ENCODE measurements at regions not wholly inside any gene's neighbourhood (a gene's known extent, or its start where the extent isn't known, plus 50 kb on each side); places are given as distances from the start of the nearest gene placed in this dataset.
"Not testable (repeated sequence)": the region's sequence is repeated elsewhere in the genome, so short reads cannot be mapped to it uniquely, and the experiment has no call there.

GRCh38 chr1:30101487-30102227, 621.7 kb downstream of the MATN1 start:
- no peaks in the 10 kb centered on the region for H3K9me3 ChIP-seq
- 45% methylated on average over 6 of the region's 9 CpGs for WGBS
- intact Hi-C loops (cut with DNase I) = loop anchor here (10.0 kb wide), 1 partner anchor 603 kb away; no protein-coding TSS in a partner anchor

DNA sequence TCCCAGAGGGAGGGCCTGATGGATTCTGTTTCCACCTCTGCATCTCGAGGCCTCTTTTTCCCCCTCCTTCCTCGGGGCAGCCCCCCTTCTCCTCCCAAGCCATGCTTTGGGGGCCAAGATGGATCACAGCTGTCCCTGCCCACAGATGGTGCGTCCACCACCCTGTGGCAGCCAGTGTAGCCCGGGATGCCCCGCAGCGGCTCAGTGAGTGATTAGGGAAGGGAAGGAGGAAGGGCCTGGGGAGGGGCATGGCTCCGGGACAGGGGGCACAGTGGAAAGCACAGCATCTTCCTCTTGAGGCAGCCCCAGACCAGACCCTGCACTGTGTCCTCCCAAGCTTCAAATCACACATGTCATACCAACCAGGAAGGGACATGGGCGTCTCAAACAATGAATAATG, 622.4 kb downstream of the MATN1 start:
- no peak overlapping the region for H3K4me3 ChIP-seq
- DNase-seq (ENCODE audit: extremely low spot score) = no peak
- H3K9me3 ChIP-seq = no peaks in the 10 kb centered on the region
- intact Hi-C loops (cut with DNase I) = loop anchor here (10.0 kb wide), 1 partner anchor 604 kb away; no protein-coding TSS in a partner anchor
- TF ChIP-seq POLR2AphosphoS5 (IDR thresholded peaks at IDR 0.05) = no peak
- TF ChIP-seq EP300 (IDR thresholded peaks at IDR 0.05) = no peak
- no peak for TF ChIP-seq POLR2A (IDR thresholded peaks at IDR 0.05; ENCODE audit: low read depth)
- no peak for TF ChIP-seq CTCF (IDR thresholded peaks at IDR 0.05)
- H3K4me1 ChIP-seq = peaks cover 0 to 9% (median 2%) of the 10 kb centered on the region in 4 donors
- peaks cover 0 to 67% (median 0%) of the 10 kb centered on the region in 4 donors for H3K27me3 ChIP-seq
- no peak overlapping the region for H3K27ac ChIP-seq (replicated peaks in 1 of 4)
- WGBS = 40% methylated on average over 4 of the region's 8 CpGs
- H3K36me3 ChIP-seq = no peaks in the 10 kb centered on the region

More at GRCh38 chr1:30101487-30102227, 621.7 kb downstream of the MATN1 start:
- no peak overlapping the region for H3K27ac ChIP-seq (replicated peaks in 1 of 4)
- H3K36me3 ChIP-seq = no peaks in the 10 kb centered on the region
- peaks cover 0 to 9% (median 2%) of the 10 kb centered on the region in 4 donors for H3K4me1 ChIP-seq
- peaks cover 0 to 70% (median 0%) of the 10 kb centered on the region in 4 donors for H3K27me3 ChIP-seq
- DNase-seq (ENCODE audit: extremely low spot score) = no peak
- H3K4me3 ChIP-seq = no peak overlapping the region
- no peak for TF ChIP-seq POLR2AphosphoS5 (IDR thresholded peaks at IDR 0.05)
- no peak for TF ChIP-seq CTCF (IDR thresholded peaks at IDR 0.05)
- TF ChIP-seq EP300 (IDR thresholded peaks at IDR 0.05) = no peak
- no peak for TF ChIP-seq POLR2A (IDR thresholded peaks at IDR 0.05; ENCODE audit: low read depth)

- TF ChIP-seq CTCF (IDR thresholded peaks at IDR 0.05) = no peak
- TF ChIP-seq EP300 (IDR thresholded peaks at IDR 0.05) = no peak
- no peak for TF ChIP-seq POLR2A (IDR thresholded peaks at IDR 0.05; ENCODE audit: low read depth)
- TF ChIP-seq POLR2AphosphoS5 (IDR thresholded peaks at IDR 0.05) = no peak
- peaks cover 0 to 70% (median 0%) of the 10 kb centered on the region in 4 donors for H3K27me3 ChIP-seq
- intact Hi-C loops (cut with DNase I) = loop anchor here (10.0 kb wide), 1 partner anchor 604 kb away; no protein-coding TSS in a partner anchor
- H3K27ac ChIP-seq (replicated peaks in 1 of 4) = no peak overlapping the region
- no peaks in the 10 kb centered on the region for H3K36me3 ChIP-seq
- DNase-seq (ENCODE audit: extremely low spot score) = no peak
- WGBS = 50% methylated on average over 1 of the region's 4 CpGs
- H3K9me3 ChIP-seq = no peaks in the 10 kb centered on the region
- no peak overlapping the region for H3K4me3 ChIP-seq
- peaks cover 0 to 9% (median 2%) of the 10 kb centered on the region in 4 donors for H3K4me1 ChIP-seq
These were observed 622.9 kb downstream of the MATN1 start for GRCh38 chr1:30100524-30100862.

- Histone ChIP-seq H3K4me3 (no peak overlapping the region), H3K27me3 (peaks cover 0 to 68% (median 0%) of the 10 kb centered on the region in 4 donors), H3K9me3 (no peaks in the 10 kb centered on the region), H3K27ac (replicated peaks in 1 of 4) (no peak overlapping the region), H3K4me1 (peaks cover 0 to 9% (median 2%) of the 10 kb centered on the region in 4 donors), H3K36me3 (no peaks in the 10 kb centered on the region)
- no peak for DNase-seq (ENCODE audit: extremely low spot score)
- WGBS = 68% methylated on average over 22 of the region's 24 CpGs
- TF ChIP-seq EP300 (IDR thresholded peaks at IDR 0.05) (no peak), POLR2A (IDR thresholded peaks at IDR 0.05; ENCODE audit: low read depth) (no peak), CTCF (IDR thresholded peaks at IDR 0.05) (no peak), POLR2AphosphoS5 (IDR thresholded peaks at IDR 0.05) (no peak)
- intact Hi-C loops (cut with DNase I) = loop anchor here (10.0 kb wide), 1 partner anchor 605 kb away; no protein-coding TSS in a partner anchor
These were observed 623.5 kb downstream of the MATN1 start for GRCh38 chr1:30099587-30100523.

GRCh38 chr1:30097851-30098250, 625.5 kb downstream of the MATN1 start:
- WGBS = 94% methylated on average over 3 of the region's 3 CpGs
- H3K4me3 ChIP-seq; H3K36me3 ChIP-seq; DNase-seq (ENCODE audit: extremely low spot score); H3K27ac ChIP-seq (replicated peaks in 1 of 4); H3K4me1 ChIP-seq; intact Hi-C loops (cut with DNase I): not testable (repeated sequence)
- peaks cover 0 to 50% (median 0%) of the 10 kb centered on the region in 4 donors for H3K27me3 ChIP-seq
- H3K9me3 ChIP-seq = peaks cover 0 to 12% (median 10%) of the 10 kb centered on the region in 4 donors

All from esophagus muscularis mucosa (tissue), 4 donors.